Mammary epithelial cell (primary cell): ENCODE measurements at regions not wholly inside any gene's neighbourhood (a gene's known extent, or its start where the extent isn't known, plus 50 kb on each side); places are given as distances from the start of the nearest gene placed in this dataset.

Source experiments
- EZH2 ChIP-seq: IDR thresholded peaks from 2 replicates; pipeline ENCODE4 v1.6.1; 2012; ENCODE audit warnings: low read length, inconsistent platforms, borderline replicate concordance
- TF ChIP-seq, protein P1 (sequence below), 2 donors: IDR thresholded peaks in 1 of 2; conservative IDR thresholded peaks in 1 of 2; 2 replicates each; pipeline ENCODE4 v1.5.1; 2011 to 2012; ENCODE audit warnings: inconsistent platforms in 2 of 2, low read length in 2 of 2, mild to moderate bottlenecking in 2 of 2, control low read depth in 1 of 2, low read depth in 1 of 2; ENCODE audit not compliant: insufficient read depth in 1 of 2; ENCODE audit errors: extremely low read depth in 1 of 2

DNA sequence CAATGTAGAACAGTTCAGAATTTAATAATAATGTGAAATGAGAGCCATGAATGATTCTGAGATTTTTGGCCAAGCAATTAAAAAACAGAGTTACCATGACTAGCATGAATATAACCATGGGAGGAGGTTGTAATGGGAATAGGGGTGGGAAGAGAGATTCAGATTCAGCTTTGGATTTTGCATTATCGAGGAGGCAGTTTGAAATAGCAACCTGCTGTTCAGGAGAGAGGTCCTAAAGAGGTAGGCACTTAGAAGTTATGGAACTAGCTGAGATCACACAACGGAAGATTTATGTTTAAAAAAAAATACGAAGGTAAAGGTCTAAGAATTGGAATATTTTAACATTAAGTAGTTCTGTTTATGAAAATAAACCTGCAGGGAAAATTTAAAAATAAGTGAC lies 124.4 kb upstream of the TECRL start:
- TF ChIP-seq, protein P1, sequence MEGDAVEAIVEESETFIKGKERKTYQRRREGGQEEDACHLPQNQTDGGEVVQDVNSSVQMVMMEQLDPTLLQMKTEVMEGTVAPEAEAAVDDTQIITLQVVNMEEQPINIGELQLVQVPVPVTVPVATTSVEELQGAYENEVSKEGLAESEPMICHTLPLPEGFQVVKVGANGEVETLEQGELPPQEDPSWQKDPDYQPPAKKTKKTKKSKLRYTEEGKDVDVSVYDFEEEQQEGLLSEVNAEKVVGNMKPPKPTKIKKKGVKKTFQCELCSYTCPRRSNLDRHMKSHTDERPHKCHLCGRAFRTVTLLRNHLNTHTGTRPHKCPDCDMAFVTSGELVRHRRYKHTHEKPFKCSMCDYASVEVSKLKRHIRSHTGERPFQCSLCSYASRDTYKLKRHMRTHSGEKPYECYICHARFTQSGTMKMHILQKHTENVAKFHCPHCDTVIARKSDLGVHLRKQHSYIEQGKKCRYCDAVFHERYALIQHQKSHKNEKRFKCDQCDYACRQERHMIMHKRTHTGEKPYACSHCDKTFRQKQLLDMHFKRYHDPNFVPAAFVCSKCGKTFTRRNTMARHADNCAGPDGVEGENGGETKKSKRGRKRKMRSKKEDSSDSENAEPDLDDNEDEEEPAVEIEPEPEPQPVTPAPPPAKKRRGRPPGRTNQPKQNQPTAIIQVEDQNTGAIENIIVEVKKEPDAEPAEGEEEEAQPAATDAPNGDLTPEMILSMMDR (conservative IDR thresholded peaks at IDR 0.05 in 1 of 2, IDR thresholded peaks at IDR 0.05 in 1 of 2; ENCODE audit: extremely low read depth in 1 of 2, insufficient read depth in 1 of 2, low read depth in 1 of 2, low read length in 2 of 2) = no peak
- TF ChIP-seq EZH2 = no peak
